HL-60 (cell line): ENCODE measurements at regions not wholly inside any gene's neighbourhood (a gene's known extent, or its start where the extent isn't known, plus 50 kb on each side); places are given as distances from the start of the nearest gene placed in this dataset.

Experiments used
- DNase-seq, 2 experiments: peaks; one replicate each; pipeline ENCODE4 v3.0.0-alpha.2; 2010 to 2020; ENCODE audit warnings: low read depth in 1 of 2, low spot score in 1 of 2
- H3K27ac ChIP-seq: fragments of 250-450 bp; sonication (Bioruptor Pico); replicated peaks from 2 replicates; pipeline ENCODE4 v1.5.1; 2020; ENCODE audit warnings: mild to moderate bottlenecking, moderate library complexity
- H3K27me3 ChIP-seq: fragments of 250-450 bp; sonication (Bioruptor Pico); 2 replicates; pipeline ENCODE4 v1.5.1; 2021; ENCODE audit warnings: mild to moderate bottlenecking, moderate library complexity; ENCODE audit not compliant: insufficient read depth, poor library complexity, severe bottlenecking
- H3K4me3 ChIP-seq: replicated peaks from 2 replicates; pipeline ENCODE4 v1.5.1; 2011; ENCODE audit warnings: mild to moderate bottlenecking, control low read depth, low read length; ENCODE audit not compliant: insufficient read depth
- CTCF ChIP-seq: IDR thresholded peaks from one replicate; pipeline ENCODE4 v1.5.1; 2011; ENCODE audit warnings: low read length, control low read depth, inconsistent platforms; ENCODE audit not compliant: insufficient read depth
- GABPA ChIP-seq: IDR thresholded peaks from 2 replicates; pipeline ENCODE4 v1.6.1; 2012; ENCODE audit warnings: low read depth
- POLR2AphosphoS5 ChIP-seq: IDR thresholded peaks from 2 replicates; pipeline ENCODE4 v1.6.1; 2012; ENCODE audit warnings: low read depth
- REST ChIP-seq: IDR thresholded peaks from 2 replicates; pipeline ENCODE4 v1.6.1; 2012; ENCODE audit warnings: low read depth; ENCODE audit not compliant: insufficient replicate concordance
- SPI1 ChIP-seq: IDR thresholded peaks from 2 replicates; pipeline ENCODE4 v1.6.1; 2012; ENCODE audit warnings: low read depth, mild to moderate bottlenecking, borderline replicate concordance

DNA sequence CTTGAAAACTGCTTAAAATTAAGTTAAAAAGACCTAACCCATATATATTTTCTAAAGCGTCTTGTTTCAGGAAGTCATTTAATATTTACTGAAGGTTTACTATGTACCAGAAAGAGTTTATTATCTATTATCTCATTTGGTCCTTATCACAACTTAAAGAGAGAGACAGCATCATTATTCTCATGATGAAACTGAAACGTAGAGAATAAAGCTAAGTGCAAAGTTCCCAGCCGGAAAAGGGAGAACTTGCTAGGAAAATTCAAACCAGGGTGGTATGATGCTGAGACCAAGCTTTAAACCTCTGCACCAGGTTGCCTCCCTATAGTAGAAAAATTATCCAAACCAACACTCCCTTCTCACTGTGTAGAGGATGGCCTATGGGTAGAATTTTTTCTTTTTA lies 207.7 kb upstream of the BMPER start:
- H3K4me3 ChIP-seq, result no peak overlapping the region
- TF ChIP-seq CTCF (no peak), REST (no peak), SPI1 (no peak), GABPA (no peak)
- H3K27ac ChIP-seq, result no peak overlapping the region
- no peaks in the 10 kb centered on the region for H3K27me3 ChIP-seq
- no peak for DNase-seq

- TF ChIP-seq SPI1, result no peak
- TF ChIP-seq POLR2AphosphoS5, result no peak
- no peak for TF ChIP-seq GABPA
- TF ChIP-seq CTCF, result no peak
- H3K27ac ChIP-seq, result no peak overlapping the region
- no peak for DNase-seq
Observed at GRCh38 chr7:33698041-33698440, 207.3 kb upstream of the BMPER start.

GRCh38 chr7:33698692-33699128 lies 206.6 kb upstream of the BMPER start:
- Histone ChIP-seq H3K27ac (no peak overlapping the region), H3K27me3 (no peaks in the 10 kb centered on the region), H3K4me3 (no peak overlapping the region)
- TF ChIP-seq GABPA (no peak), SPI1 (no peak), REST (no peak), POLR2AphosphoS5 (no peak), CTCF (no peak)
- DNase-seq, result no peak

More at GRCh38 chr7:33698041-33698440, 207.3 kb upstream of the BMPER start:
- no peaks in the 10 kb centered on the region for H3K27me3 ChIP-seq
- no peak overlapping the region for H3K4me3 ChIP-seq

DNA sequence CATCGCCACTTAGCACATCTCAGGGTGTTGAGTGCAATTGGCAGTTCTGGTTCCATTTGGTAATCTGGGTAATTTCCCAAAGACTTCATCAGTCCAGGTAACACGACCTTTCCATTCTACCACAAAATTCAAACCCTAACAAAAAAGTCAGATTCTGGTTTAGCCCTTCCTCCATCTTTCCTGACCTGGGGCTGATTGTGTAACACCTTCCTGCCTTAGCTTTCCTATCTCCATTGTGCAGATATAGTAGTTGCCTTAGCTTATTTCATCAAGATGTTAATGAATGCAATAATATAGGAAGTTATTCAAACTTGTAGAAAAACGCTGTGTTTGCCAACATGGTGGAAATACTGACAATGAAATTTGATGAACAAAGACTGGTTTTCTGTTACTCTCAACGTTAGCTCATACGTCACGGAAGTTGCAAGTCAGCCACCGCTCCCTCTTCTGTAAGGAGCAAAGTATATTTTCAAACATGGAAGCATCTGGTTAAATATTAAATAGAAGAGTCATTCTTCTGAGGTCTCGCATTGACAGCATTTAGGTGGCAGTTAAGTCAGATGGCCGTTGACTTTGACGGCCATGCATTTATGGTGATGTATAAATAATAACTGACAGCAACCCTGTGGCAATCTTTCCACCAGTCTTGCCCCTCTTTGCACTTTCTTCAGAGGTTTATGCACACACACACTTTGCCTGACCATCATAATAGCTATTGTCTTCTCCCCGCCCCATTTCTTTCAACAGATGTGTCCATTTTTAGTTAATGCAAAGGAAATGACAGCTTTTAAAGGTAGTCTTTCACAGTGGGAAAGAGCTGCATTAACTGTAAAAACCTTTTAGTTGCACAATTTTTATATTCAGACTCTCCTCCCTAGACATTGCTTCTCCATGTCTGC lies 205.1 kb upstream of the BMPER start:
- H3K27me3 ChIP-seq, result no peaks in the 10 kb centered on the region

More for the DNA sequence above, 205.1 kb upstream of the BMPER start:
- TF ChIP-seq CTCF, result no peak
- H3K27ac ChIP-seq, result no peak overlapping the region
- no peak for DNase-seq
- no peak overlapping the region for H3K4me3 ChIP-seq
